IMR-90 (cell line): ENCODE measurements at regions not wholly inside any gene's neighbourhood (a gene's known extent, or its start where the extent isn't known, plus 50 kb on each side); places are given as distances from the start of the nearest gene placed in this dataset.

Experiments used
- ATAC-seq: fragments of 200-7000 bp; cut with Tn5 transposase; 2 replicates; pipeline ENCODE4 v1.9.1; 2020; ENCODE audit warnings: low read depth, mild to moderate bottlenecking, moderate library complexity
- BruUV-seq: library from RNA; stranded (reverse); fragments of 400-500 nt; replicated peaks from 2 replicates; lab custom pipeline; 2021; lab: Mats Ljungman, UMichigan
- CTCF ChIA-PET: fragments of 300-600 bp; formaldehyde crosslinking; extraction: SDS; loops from one replicate; lab custom pipeline; 2021; ENCODE audit warnings: antibody characterized with exemption; lab: Yijun Ruan, JAX
- POLR2A ChIA-PET: fragments of 300-600 bp; sonication (Branson Sonifier 250); formaldehyde crosslinking; loops from one replicate; lab custom pipeline; 2022; ENCODE audit warnings: antibody characterized with exemption; ENCODE audit not compliant: unreplicated experiment; lab: Charles Lee
- DNase-seq: peaks from one replicate; pipeline ENCODE4 v3.0.0; 2013
- H2AFZ ChIP-seq: replicated peaks from 2 replicates; pipeline ENCODE3; 2013; ENCODE audit warnings: low read length, mild to moderate bottlenecking; ENCODE audit not compliant: poor library complexity
- H2AK5ac ChIP-seq: 2 replicates; pipeline ENCODE4 v1.6.1; 2013; ENCODE audit warnings: low read depth, low read length, inconsistent platforms
- H2AK9ac ChIP-seq: replicated peaks from 2 replicates; pipeline ENCODE3; 2013; ENCODE audit warnings: mild to moderate bottlenecking, low read depth, low read length, moderate library complexity; ENCODE audit not compliant: poor library complexity
- H2BK120ac ChIP-seq: 2 replicates; pipeline ENCODE4 v1.6.1; 2013; ENCODE audit warnings: low read depth, low read length, inconsistent platforms
- H2BK15ac ChIP-seq: 3 replicates; pipeline ENCODE4 v1.6.1; 2013; ENCODE audit warnings: low read depth, low read length, inconsistent platforms
- H2BK20ac ChIP-seq: 2 replicates; pipeline ENCODE4 v1.6.1; 2013; ENCODE audit warnings: low read depth, mild to moderate bottlenecking, inconsistent platforms, low read length, moderate library complexity
- H2BK5ac ChIP-seq: 2 replicates; pipeline ENCODE4 v1.6.1; 2013; ENCODE audit warnings: mild to moderate bottlenecking, low read depth, low read length, inconsistent platforms; ENCODE audit not compliant: poor library complexity, severe bottlenecking
- H3K14ac ChIP-seq: replicated peaks from 2 replicates; pipeline ENCODE4 v1.6.1; 2013; ENCODE audit warnings: low read depth, low read length, inconsistent platforms
- H3K18ac ChIP-seq: 2 replicates; pipeline ENCODE4 v1.6.1; 2013; ENCODE audit warnings: low read depth, low read length, control low read depth
- H3K23ac ChIP-seq: 2 replicates; pipeline ENCODE4 v1.6.1; 2013; ENCODE audit warnings: low read depth, low read length, inconsistent platforms
- H3K27ac ChIP-seq: 2 replicates; pipeline ENCODE4 v1.5.1; 2013; ENCODE audit warnings: mild to moderate bottlenecking, control low read depth, low read length; ENCODE audit not compliant: insufficient read depth
- H3K27me3 ChIP-seq: 2 replicates; pipeline ENCODE4 v1.6.1; 2013; ENCODE audit warnings: low read length; ENCODE audit not compliant: control insufficient read depth, insufficient read depth
- H3K36me3 ChIP-seq: 2 replicates; pipeline ENCODE4 v1.6.1; 2013; ENCODE audit warnings: low read length, mixed read lengths; ENCODE audit not compliant: control insufficient read depth, insufficient read depth
- H3K4ac ChIP-seq: 2 replicates; pipeline ENCODE4 v1.6.1; 2013; ENCODE audit warnings: low read depth, low read length, inconsistent platforms
- H3K4me1 ChIP-seq: 2 replicates; pipeline ENCODE4 v1.6.1; 2013; ENCODE audit warnings: low read length, mixed read lengths; ENCODE audit not compliant: control insufficient read depth, insufficient read depth
- H3K4me2 ChIP-seq: 2 replicates; pipeline ENCODE4 v1.6.1; 2013; ENCODE audit warnings: low read depth, mild to moderate bottlenecking, control low read depth, low read length, moderate library complexity
- H3K4me3 ChIP-seq: 2 replicates; pipeline ENCODE4 v1.5.1; 2013; ENCODE audit warnings: low read depth, mild to moderate bottlenecking, control low read depth, low read length, moderate library complexity; ENCODE audit not compliant: insufficient read depth
- H3K56ac ChIP-seq: 2 replicates; pipeline ENCODE4 v1.6.1; 2013; ENCODE audit warnings: low read length, inconsistent platforms; ENCODE audit not compliant: insufficient read depth; ENCODE audit errors: extremely low read depth
- H3K79me1 ChIP-seq, 2 experiments: 2 replicates each; pipeline ENCODE4 v1.6.1; 2013; ENCODE audit warnings: low read length in 2 of 2, inconsistent platforms in 1 of 2, low read depth in 1 of 2
- H3K9ac ChIP-seq: 2 replicates; pipeline ENCODE4 v1.6.1; 2013; ENCODE audit warnings: low read depth, low read length, control low read depth
- H3K9me1 ChIP-seq: 2 replicates; pipeline ENCODE4 v1.6.1; 2013; ENCODE audit warnings: low read length, inconsistent platforms; ENCODE audit not compliant: insufficient read depth
- H3K9me3 ChIP-seq: 2 replicates; pipeline ENCODE4 v1.6.1; 2013; ENCODE audit warnings: low read length; ENCODE audit not compliant: control insufficient read depth, insufficient read depth
- H4K20me1 ChIP-seq: 2 replicates; pipeline ENCODE4 v1.6.1; 2013; ENCODE audit warnings: low read length, inconsistent platforms; ENCODE audit not compliant: insufficient read depth
- H4K5ac ChIP-seq: 2 replicates; pipeline ENCODE4 v1.6.1; 2013; ENCODE audit warnings: mild to moderate bottlenecking, low read depth, low read length, control low read depth
- H4K8ac ChIP-seq, 2 experiments: 2 replicates each; pipeline ENCODE4 v1.6.1; 2013; ENCODE audit warnings: low read depth in 2 of 2, low read length in 2 of 2, control low read depth in 1 of 2, inconsistent platforms in 1 of 2
- H4K91ac ChIP-seq: 2 replicates; pipeline ENCODE4 v1.6.1; 2013; ENCODE audit warnings: low read depth, low read length, inconsistent platforms; ENCODE audit not compliant: insufficient read depth
- CEBPB ChIP-seq: IDR thresholded peaks from 2 replicates; pipeline ENCODE4 v1.6.1; 2012; ENCODE audit warnings: low read depth, low read length, improper control_type of control experiment
- CHD1 ChIP-seq: IDR thresholded peaks from 2 replicates; pipeline ENCODE4 v1.6.1; 2012; ENCODE audit warnings: low read depth, low read length, improper control_type of control experiment
- FOS ChIP-seq: fragments of 150-350 bp; IDR thresholded peaks from 2 replicates; pipeline ENCODE4 v1.6.1; 2016; ENCODE audit warnings: low read depth, low read length
- MAZ ChIP-seq: IDR thresholded peaks from 2 replicates; pipeline ENCODE4 v1.6.1; 2012; ENCODE audit warnings: low read depth, mild to moderate bottlenecking, low read length, improper control_type of control experiment, moderate library complexity, borderline replicate concordance
- NFE2L2 ChIP-seq: fragments of 150-350 bp; IDR thresholded peaks from 2 replicates; pipeline ENCODE4 v1.6.1; 2016; ENCODE audit warnings: low read depth, mild to moderate bottlenecking, low read length
- RCOR1 ChIP-seq: IDR thresholded peaks from 2 replicates; pipeline ENCODE4 v1.6.1; 2012; ENCODE audit warnings: mild to moderate bottlenecking, low read length, improper control_type of control experiment; ENCODE audit not compliant: insufficient replicate concordance
- RFX5 ChIP-seq: IDR thresholded peaks from 2 replicates; pipeline ENCODE4 v1.8.0; 2012; ENCODE audit warnings: low read depth, mild to moderate bottlenecking, low read length, moderate library complexity
- SMC3 ChIP-seq: fragments of 150-350 bp; IDR thresholded peaks from 2 replicates; pipeline ENCODE4 v1.6.1; 2016; ENCODE audit warnings: low read depth, mild to moderate bottlenecking, antibody characterized with exemption, low read length, moderate library complexity
- WGBS, 2 experiments: methylation state at CpG; one replicate each; pipeline versions ENCODE4 v1.1.5 to v1.1.7; 2013; ENCODE audit warnings: missing lambda C conversion rate in 2 of 2; ENCODE audit not compliant: insufficient read length in 1 of 2; ENCODE audit errors: extremely low coverage in 2 of 2; 5-methylcytosine and 5-hydroxymethylcytosine counted together
- dilution Hi-C: fragments of 300-500 bp; cut with HindIII; formaldehyde crosslinking; loops from one replicate; pipeline ENCODE4 v1.14.3; 2018; ENCODE audit warnings: low sequenced_read_pairs; ENCODE audit not compliant: unreplicated experiment
- in situ Hi-C: fragments of 300-500 bp; cut with MboI; formaldehyde crosslinking; loops from 3 replicates; pipeline ENCODE4 v1.14.3; 2019; ENCODE audit warnings: low sequenced_read_pairs, inconsistent platforms, mixed read lengths
- intact Hi-C: fragments of 100-400 bp; cut with micrococcal nuclease; formaldehyde crosslinking; loops from 2 replicates; pipeline ENCODE4 v1.10.0; 2022
- TF ChIP-seq, protein P1 (sequence below): conservative IDR thresholded peaks from 2 replicates; pipeline ENCODE4 v1.5.1; 2012; ENCODE audit warnings: mild to moderate bottlenecking, low read depth, low read length, improper control_type of control experiment
- TF ChIP-seq, protein P2 (sequence below): fragments of 150-350 bp; IDR thresholded peaks from 2 replicates; pipeline ENCODE4 v1.6.1; 2016; ENCODE audit warnings: low read depth, mild to moderate bottlenecking, low read length, moderate library complexity, borderline replicate concordance

DNA sequence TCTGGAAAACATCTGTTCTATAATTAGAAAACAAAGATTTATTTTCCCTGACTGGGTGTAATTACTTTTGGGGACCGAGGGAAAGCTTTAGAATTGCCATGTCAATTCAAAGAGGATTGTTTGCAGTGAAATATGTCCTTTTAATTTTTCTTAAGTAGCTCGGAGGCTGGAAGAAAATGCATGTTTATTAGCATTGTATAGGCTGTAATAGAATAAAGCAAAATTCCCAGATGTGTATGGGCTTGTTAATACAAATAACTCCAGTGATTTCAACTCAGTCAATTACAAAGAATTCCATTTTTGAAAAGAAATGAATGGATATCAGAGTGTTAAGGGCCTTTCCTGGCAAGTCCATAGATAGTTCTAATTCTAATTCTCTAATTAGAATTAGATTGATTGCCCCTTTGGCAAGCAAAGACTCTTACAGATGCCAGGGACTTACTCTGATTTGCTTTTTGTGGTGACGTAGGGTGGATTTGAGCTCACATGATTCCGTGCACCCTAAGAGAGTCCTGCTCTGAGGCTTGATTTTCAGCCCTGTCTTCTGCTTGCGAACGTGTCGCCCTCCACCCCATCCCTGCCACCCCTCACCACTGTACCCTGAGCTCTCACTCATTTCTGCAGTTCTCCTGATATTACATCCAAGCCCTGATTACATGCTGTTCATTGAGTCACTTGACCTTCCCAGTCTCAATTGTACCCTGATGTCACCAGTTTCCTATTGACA lies 70.0 kb upstream of the FAM20A start:
- H4K91ac ChIP-seq: no peak overlapping the region
- WGBS, 2 experiments: 43% methylated on average over 3 of the region's 7 CpGs; no CpG with 5 or more reads in 1 of the 2 experiments
- no peak overlapping the region for H2AK5ac ChIP-seq
- no peak overlapping the region for H4K5ac ChIP-seq
- H3K27me3 ChIP-seq: no peaks in the 10 kb centered on the region; the same call in 1 of the 2 replicates
- H3K14ac ChIP-seq: no peak overlapping the region
- H3K4ac ChIP-seq: no peak overlapping the region
- no peak overlapping the region for H3K4me2 ChIP-seq
- intact Hi-C loops (no loop called here), in situ Hi-C loops (no loop called here), dilution Hi-C loops (no loop called here)
- H4K8ac ChIP-seq: no peak overlapping the region
- no peak overlapping the region for H2BK5ac ChIP-seq
- H3K9me1 ChIP-seq: no peaks in the 10 kb centered on the region
- ATAC-seq (no peak), DNase-seq (no peak)
- no TSS peak for BruUV-seq
- no peak overlapping the region for H2AFZ ChIP-seq
- ChIA-PET CTCF (no interaction called here), POLR2A (no interaction called here)
- no peak for TF ChIP-seq CEBPB
- TF ChIP-seq SMC3: no peak
- no peak for TF ChIP-seq CHD1
- TF ChIP-seq FOS: no peak
- TF ChIP-seq MAZ: no peak
- TF ChIP-seq, protein P1, sequence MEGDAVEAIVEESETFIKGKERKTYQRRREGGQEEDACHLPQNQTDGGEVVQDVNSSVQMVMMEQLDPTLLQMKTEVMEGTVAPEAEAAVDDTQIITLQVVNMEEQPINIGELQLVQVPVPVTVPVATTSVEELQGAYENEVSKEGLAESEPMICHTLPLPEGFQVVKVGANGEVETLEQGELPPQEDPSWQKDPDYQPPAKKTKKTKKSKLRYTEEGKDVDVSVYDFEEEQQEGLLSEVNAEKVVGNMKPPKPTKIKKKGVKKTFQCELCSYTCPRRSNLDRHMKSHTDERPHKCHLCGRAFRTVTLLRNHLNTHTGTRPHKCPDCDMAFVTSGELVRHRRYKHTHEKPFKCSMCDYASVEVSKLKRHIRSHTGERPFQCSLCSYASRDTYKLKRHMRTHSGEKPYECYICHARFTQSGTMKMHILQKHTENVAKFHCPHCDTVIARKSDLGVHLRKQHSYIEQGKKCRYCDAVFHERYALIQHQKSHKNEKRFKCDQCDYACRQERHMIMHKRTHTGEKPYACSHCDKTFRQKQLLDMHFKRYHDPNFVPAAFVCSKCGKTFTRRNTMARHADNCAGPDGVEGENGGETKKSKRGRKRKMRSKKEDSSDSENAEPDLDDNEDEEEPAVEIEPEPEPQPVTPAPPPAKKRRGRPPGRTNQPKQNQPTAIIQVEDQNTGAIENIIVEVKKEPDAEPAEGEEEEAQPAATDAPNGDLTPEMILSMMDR: no peak
- no peak for TF ChIP-seq RFX5
- TF ChIP-seq, protein P2, sequence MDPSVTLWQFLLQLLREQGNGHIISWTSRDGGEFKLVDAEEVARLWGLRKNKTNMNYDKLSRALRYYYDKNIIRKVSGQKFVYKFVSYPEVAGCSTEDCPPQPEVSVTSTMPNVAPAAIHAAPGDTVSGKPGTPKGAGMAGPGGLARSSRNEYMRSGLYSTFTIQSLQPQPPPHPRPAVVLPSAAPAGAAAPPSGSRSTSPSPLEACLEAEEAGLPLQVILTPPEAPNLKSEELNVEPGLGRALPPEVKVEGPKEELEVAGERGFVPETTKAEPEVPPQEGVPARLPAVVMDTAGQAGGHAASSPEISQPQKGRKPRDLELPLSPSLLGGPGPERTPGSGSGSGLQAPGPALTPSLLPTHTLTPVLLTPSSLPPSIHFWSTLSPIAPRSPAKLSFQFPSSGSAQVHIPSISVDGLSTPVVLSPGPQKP: no peak
- TF ChIP-seq NFE2L2: no peak
- TF ChIP-seq RCOR1: no peak
- no peak overlapping the region for H2BK120ac ChIP-seq
- H4K20me1 ChIP-seq: no peaks in the 10 kb centered on the region
- H2BK20ac ChIP-seq: no peak overlapping the region
- no peaks in the 10 kb centered on the region for H3K4me1 ChIP-seq
- no peak overlapping the region for H2BK15ac ChIP-seq
- H2AK9ac ChIP-seq: no peak overlapping the region
- no peaks in the 10 kb centered on the region for H3K36me3 ChIP-seq
- no peak overlapping the region for H3K4me3 ChIP-seq
- no peak overlapping the region for H3K27ac ChIP-seq
- H3K18ac ChIP-seq: no peak overlapping the region
- H3K23ac ChIP-seq: no peak overlapping the region
- no peaks in the 10 kb centered on the region for H3K9me3 ChIP-seq
- H3K9ac ChIP-seq: no peak overlapping the region
- no peak overlapping the region for H3K56ac ChIP-seq
- H3K79me1 ChIP-seq: no peaks in the 10 kb centered on the region
